KBM-7 (cell line): ENCODE measurements at regions not wholly inside any gene's neighbourhood (a gene's known extent, or its start where the extent isn't known, plus 50 kb on each side); places are given as distances from the start of the nearest gene placed in this dataset.

Experiments used
- DNase-seq: peaks from one replicate; pipeline ENCODE4 v3.0.0-alpha.2; 2015
- in situ Hi-C: fragments of 300-500 bp; cut with MboI; formaldehyde crosslinking; loops from 2 replicates; pipeline ENCODE4 v1.14.3; 2020; ENCODE audit warnings: low sequenced_read_pairs, low pct_unique_long_range_greater_than_20kb, mixed read lengths

DNA sequence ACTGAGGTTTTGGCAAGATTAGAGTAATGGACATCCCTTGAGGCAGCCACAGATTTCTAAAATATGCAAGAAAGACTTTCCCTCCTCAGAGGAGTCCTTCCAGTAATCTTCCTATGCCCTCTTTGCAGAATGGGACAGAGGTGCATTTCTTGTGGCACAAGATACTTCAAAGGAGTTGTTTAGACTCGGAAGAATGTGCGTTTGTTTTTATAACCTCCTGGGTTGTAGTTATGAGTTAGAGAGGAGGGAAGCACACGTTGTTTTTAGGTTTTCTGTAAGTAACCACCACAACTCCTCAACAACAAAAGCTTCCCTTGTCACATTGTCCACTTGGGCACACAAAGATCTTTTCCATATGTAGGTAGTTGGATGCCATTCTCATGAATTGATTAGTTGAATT, 78.1 kb upstream of the GLI3 start:
- DNase-seq: no peak
- in situ Hi-C loops: no loop called here

DNA sequence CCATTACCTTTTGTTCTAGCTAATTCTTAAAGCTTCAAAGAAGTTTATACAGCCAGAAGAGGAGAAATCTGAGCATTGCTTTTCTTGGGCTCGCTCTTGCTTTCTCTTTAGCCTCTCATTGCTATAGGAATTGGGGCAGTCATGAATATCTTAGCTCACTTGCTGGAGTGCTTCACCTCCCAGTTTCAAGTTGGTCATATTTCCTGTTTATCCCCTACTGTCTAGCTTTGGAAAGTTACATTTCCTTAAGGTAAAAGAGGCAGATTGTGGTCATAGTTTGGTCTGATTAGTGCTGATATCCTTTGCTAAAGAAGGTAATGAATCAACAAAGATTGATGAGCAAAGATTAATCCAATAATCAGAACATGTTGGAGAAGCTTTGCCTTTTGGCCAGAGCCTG, 77.7 kb upstream of the GLI3 start:
- in situ Hi-C loops: no loop called here
- DNase-seq: no peak

DNA sequence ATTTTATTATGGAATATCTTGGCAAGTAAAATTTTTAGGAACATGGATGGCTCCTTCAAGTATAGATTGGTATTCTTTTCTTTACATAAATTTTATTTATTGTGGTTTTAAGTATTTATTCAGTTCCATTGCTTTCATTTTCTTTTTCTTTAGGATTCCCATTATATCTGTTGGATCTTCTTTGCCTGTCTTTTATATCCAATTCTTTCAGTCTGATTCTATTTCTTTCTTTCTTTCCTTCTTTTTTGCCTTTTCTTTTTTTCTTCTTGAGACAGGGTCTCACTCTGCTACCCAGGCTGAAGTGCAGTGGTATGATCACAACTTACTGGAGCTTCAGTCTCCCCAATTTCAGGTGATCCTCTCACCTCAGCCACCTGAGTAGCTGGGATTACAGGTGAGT, 74.2 kb upstream of the GLI3 start:
- in situ Hi-C loops: no loop called here
- no peak for DNase-seq

DNA sequence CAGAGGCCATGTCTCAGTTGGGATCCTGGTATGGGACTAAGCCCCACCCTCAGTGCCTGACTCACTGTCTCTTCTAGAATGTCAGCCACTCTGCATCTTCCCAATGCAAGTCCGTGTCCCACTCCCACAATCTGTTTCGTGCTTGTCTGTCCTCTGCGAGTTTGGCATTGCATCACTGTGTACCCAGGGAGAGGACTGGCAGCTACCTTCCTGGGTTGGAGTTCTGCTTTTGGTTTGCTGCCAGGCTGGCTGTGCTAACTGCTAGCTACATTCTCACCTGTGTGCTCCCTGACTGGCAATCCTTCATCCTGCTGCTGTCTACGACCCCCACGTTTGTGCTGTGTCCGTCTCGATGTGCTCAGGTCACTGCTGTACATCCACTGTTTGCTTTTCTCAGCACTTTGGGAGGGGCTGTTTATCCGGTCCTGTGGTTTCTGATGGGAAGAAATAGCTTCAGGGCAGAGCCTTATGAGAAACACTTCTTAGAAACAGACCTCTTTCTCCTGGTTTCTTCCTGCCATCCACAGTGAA, 56.0 kb upstream of the GLI3 start:
- in situ Hi-C loops: no loop called here
- DNase-seq: no peak

DNA sequence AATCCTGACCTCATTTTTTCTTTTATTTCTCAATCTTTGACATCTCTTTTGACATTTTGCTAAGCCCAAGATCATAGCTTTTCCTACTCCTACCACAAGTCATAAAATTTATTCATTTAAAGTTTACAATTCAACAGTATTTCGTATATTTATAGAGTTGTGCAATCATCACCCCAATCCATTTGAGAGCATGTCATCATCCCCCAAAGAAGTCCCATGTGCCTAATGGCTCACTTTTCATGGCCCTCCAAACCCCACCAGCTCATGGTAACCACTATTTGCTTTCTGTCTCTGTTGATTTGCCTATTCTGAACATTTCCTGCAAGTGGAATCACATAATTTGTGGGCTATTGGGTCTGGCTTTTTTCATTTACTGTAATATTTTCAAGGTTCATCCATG, 52.5 kb upstream of the GLI3 start:
- no peak for DNase-seq
- in situ Hi-C loops: no loop called here
